ENCODE measurements at regions not wholly inside any gene's neighbourhood (a gene's known extent, or its start where the extent isn't known, plus 50 kb on each side); places are given as distances from the start of the nearest gene placed in this dataset.

DNA sequence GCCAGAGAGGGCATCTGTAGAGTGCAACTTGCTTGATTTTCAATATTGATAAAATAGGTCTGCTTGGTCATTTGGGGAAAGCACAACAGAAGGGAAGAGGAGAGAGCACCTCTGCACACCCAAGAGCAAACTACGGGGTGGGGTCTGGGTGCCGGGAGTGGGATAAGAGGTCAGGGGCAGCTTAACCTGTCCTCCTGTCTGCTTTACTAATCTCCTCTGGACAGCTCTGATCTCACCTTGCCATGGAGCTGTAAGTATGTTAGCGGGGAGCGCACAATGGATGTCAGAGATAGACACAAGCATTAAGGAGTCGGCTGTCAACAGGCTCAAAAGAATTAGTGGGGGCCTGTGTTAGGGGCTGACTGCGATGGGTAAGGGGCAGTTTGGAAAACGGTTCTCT, 328.7 kb downstream of the CYRIA start:
- ChIA-PET CTCF (no interaction called here), POLR2A (no interaction called here)
- TF ChIP-seq, protein P1, sequence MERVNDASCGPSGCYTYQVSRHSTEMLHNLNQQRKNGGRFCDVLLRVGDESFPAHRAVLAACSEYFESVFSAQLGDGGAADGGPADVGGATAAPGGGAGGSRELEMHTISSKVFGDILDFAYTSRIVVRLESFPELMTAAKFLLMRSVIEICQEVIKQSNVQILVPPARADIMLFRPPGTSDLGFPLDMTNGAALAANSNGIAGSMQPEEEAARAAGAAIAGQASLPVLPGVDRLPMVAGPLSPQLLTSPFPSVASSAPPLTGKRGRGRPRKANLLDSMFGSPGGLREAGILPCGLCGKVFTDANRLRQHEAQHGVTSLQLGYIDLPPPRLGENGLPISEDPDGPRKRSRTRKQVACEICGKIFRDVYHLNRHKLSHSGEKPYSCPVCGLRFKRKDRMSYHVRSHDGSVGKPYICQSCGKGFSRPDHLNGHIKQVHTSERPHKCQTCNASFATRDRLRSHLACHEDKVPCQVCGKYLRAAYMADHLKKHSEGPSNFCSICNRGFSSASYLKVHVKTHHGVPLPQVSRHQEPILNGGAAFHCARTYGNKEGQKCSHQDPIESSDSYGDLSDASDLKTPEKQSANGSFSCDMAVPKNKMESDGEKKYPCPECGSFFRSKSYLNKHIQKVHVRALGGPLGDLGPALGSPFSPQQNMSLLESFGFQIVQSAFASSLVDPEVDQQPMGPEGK (tag by site-specific recombination; IDR thresholded peaks at IDR 0.05), result no peak
- Histone ChIP-seq H3K4me1 (ENCODE audit: control insufficient read depth, insufficient read depth, low read length) (no peaks in the 10 kb centered on the region), H3K27ac (ENCODE audit: extremely low read depth, low read depth, low read length) (no peak overlapping the region), H3K36me3 (ENCODE audit: control insufficient read depth in 2 of 2, insufficient read depth in 1 of 2, low read length in 2 of 2) (no peaks in the 10 kb centered on the region), H3K9me3 (ENCODE audit: control insufficient read depth, insufficient read depth, low read depth, low read length) (no peaks in the 10 kb centered on the region), H3K4me3 (ENCODE audit: low read depth, low read length) (no peak overlapping the region)

DNA sequence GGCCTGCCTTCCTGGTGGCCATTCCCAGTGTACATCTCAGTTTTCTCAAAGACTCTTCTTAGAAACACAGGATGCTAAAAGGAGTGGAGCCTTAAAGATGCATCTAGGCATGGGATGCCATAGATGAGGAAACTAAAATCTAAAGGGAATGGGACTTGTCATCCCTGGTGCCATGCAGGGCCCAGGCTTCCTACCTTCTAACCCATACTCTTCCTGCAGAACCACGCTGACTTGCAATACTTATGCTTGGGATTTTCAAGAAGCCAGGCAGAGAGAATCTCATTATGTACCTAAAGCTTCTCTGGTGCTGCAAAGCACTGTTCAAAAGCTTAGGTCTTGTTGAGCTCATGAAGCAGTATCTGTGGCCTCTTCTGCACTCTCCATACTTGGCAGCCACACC, 329.1 kb downstream of the CYRIA start:
- Histone ChIP-seq H3K9me3 (ENCODE audit: control insufficient read depth, insufficient read depth, low read depth, low read length) (no peaks in the 10 kb centered on the region), H3K36me3 (ENCODE audit: control insufficient read depth in 2 of 2, insufficient read depth in 1 of 2, low read length in 2 of 2) (no peaks in the 10 kb centered on the region), H3K4me3 (ENCODE audit: low read depth, low read length) (no peak overlapping the region), H3K27ac (ENCODE audit: extremely low read depth, low read depth, low read length) (no peak overlapping the region), H3K4me1 (ENCODE audit: control insufficient read depth, insufficient read depth, low read length) (no peaks in the 10 kb centered on the region)
- ChIA-PET POLR2A (no interaction called here), CTCF (no interaction called here)
- TF ChIP-seq SP3 (tag by site-specific recombination; IDR thresholded peaks at IDR 0.05), result no peak
- TF ChIP-seq, protein P2, sequence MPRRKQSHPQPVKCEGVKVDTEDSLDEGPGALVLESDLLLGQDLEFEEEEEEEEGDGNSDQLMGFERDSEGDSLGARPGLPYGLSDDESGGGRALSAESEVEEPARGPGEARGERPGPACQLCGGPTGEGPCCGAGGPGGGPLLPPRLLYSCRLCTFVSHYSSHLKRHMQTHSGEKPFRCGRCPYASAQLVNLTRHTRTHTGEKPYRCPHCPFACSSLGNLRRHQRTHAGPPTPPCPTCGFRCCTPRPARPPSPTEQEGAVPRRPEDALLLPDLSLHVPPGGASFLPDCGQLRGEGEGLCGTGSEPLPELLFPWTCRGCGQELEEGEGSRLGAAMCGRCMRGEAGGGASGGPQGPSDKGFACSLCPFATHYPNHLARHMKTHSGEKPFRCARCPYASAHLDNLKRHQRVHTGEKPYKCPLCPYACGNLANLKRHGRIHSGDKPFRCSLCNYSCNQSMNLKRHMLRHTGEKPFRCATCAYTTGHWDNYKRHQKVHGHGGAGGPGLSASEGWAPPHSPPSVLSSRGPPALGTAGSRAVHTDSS (tag by site-specific recombination; IDR thresholded peaks at IDR 0.05), result no peak
- no peak for TF ChIP-seq OVOL3 (tag by site-specific recombination; IDR thresholded peaks at IDR 0.05)
- TF ChIP-seq ZNF335 (tag by site-specific recombination; conservative IDR thresholded peaks at IDR 0.05), result no peak
- TF ChIP-seq, protein P3, sequence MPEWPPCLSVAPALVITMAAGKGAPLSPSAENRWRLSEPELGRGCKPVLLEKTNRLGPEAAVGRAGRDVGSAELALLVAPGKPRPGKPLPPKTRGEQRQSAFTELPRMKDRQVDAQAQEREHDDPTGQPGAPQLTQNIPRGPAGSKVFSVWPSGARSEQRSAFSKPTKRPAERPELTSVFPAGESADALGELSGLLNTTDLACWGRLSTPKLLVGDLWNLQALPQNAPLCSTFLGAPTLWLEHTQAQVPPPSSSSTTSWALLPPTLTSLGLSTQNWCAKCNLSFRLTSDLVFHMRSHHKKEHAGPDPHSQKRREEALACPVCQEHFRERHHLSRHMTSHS (tag by site-specific recombination; IDR thresholded peaks at IDR 0.05), result no peak
- TF ChIP-seq GLI4 (tag by site-specific recombination; IDR thresholded peaks at IDR 0.05), result no peak
- no peak for TF ChIP-seq OSR2 (tag by site-specific recombination; IDR thresholded peaks at IDR 0.05)
- no peak for TF ChIP-seq ZNF510 (tag by site-specific recombination; IDR thresholded peaks at IDR 0.05; ENCODE audit: insufficient replicate concordance)
- no peak for TF ChIP-seq HOXA7 (CRISPR knock-in tag; IDR thresholded peaks at IDR 0.05; ENCODE audit: borderline replicate concordance)
- no peak for TF ChIP-seq ZNF223 (tag by site-specific recombination; IDR thresholded peaks at IDR 0.05)
- TF ChIP-seq, protein P4, sequence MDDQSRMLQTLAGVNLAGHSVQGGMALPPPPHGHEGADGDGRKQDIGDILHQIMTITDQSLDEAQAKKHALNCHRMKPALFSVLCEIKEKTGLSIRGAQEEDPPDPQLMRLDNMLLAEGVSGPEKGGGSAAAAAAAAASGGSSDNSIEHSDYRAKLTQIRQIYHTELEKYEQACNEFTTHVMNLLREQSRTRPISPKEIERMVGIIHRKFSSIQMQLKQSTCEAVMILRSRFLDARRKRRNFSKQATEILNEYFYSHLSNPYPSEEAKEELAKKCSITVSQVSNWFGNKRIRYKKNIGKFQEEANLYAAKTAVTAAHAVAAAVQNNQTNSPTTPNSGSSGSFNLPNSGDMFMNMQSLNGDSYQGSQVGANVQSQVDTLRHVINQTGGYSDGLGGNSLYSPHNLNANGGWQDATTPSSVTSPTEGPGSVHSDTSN (CRISPR knock-in tag; IDR thresholded peaks at IDR 0.05), result no peak
- TF ChIP-seq ZNF155 (tag by site-specific recombination; IDR thresholded peaks at IDR 0.05), result no peak
- TF ChIP-seq ZNF791 (tag by site-specific recombination; IDR thresholded peaks at IDR 0.05), result no peak
- no peak for TF ChIP-seq ZNF121 (tag by site-specific recombination; IDR thresholded peaks at IDR 0.05)
- TF ChIP-seq ZNF654 (tag by site-specific recombination; IDR thresholded peaks at IDR 0.05; ENCODE audit: low read depth), result no peak
- no peak for TF ChIP-seq ZNF747 (tag by site-specific recombination; IDR thresholded peaks at IDR 0.05)
- TF ChIP-seq ZNF350 (tag by site-specific recombination; IDR thresholded peaks at IDR 0.05), result no peak
- TF ChIP-seq ZNF175 (tag by site-specific recombination; IDR thresholded peaks at IDR 0.05), result no peak
- TF ChIP-seq, protein P5, sequence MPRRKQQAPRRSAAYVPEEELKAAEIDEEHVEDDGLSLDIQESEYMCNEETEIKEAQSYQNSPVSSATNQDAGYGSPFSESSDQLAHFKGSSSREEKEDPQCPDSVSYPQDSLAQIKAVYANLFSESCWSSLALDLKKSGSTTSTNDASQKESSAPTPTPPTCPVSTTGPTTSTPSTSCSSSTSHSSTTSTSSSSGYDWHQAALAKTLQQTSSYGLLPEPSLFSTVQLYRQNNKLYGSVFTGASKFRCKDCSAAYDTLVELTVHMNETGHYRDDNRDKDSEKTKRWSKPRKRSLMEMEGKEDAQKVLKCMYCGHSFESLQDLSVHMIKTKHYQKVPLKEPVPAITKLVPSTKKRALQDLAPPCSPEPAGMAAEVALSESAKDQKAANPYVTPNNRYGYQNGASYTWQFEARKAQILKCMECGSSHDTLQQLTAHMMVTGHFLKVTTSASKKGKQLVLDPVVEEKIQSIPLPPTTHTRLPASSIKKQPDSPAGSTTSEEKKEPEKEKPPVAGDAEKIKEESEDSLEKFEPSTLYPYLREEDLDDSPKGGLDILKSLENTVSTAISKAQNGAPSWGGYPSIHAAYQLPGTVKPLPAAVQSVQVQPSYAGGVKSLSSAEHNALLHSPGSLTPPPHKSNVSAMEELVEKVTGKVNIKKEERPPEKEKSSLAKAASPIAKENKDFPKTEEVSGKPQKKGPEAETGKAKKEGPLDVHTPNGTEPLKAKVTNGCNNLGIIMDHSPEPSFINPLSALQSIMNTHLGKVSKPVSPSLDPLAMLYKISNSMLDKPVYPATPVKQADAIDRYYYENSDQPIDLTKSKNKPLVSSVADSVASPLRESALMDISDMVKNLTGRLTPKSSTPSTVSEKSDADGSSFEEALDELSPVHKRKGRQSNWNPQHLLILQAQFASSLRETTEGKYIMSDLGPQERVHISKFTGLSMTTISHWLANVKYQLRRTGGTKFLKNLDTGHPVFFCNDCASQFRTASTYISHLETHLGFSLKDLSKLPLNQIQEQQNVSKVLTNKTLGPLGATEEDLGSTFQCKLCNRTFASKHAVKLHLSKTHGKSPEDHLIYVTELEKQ (tag by site-specific recombination; IDR thresholded peaks at IDR 0.05; ENCODE audit: borderline replicate concordance), result no peak
